ENCODE measurements at regions not wholly inside any gene's neighbourhood (a gene's known extent, or its start where the extent isn't known, plus 50 kb on each side); places are given as distances from the start of the nearest gene placed in this dataset.

- peak overlapping the region; percentile 44; the same call in 1 of the 2 replicates for H3K4me2 ChIP-seq
- H3K36me3 ChIP-seq (replicated peaks in 1 of 2; ENCODE audit: control insufficient read depth in 1 of 2, insufficient read depth in 2 of 2, low read length in 1 of 2), result no peaks in the 10 kb centered on the region
- H3K4me3 ChIP-seq (ENCODE audit: low read depth in 2 of 2, low read length in 1 of 2), result no peak overlapping the region
- H2AFZ ChIP-seq (ENCODE audit: low read depth), result peak overlapping the region; percentile 64
- H3K9me3 ChIP-seq, result no peaks in the 10 kb centered on the region
- no peaks in the 10 kb centered on the region for H4K20me1 ChIP-seq (ENCODE audit: insufficient read depth)
- no peaks in the 10 kb centered on the region for H3K79me2 ChIP-seq (ENCODE audit: insufficient read depth)
- TF ChIP-seq FOSL2 (IDR thresholded peaks at IDR 0.05; ENCODE audit: borderline replicate concordance, low read depth) (no peak), NFIC (IDR thresholded peaks at IDR 0.05; ENCODE audit: borderline replicate concordance) (no peak), SMC3 (IDR thresholded peaks at IDR 0.05; ENCODE audit: low read depth, low read length) (no peak), PBX3 (IDR thresholded peaks at IDR 0.05) (no peak), SIN3A (IDR thresholded peaks at IDR 0.05; ENCODE audit: borderline replicate concordance, low read depth, low read length) (no peak), YY1 (IDR thresholded peaks at IDR 0.05; ENCODE audit: low read depth) (no peak), POLR2AphosphoS5 (IDR thresholded peaks at IDR 0.05; ENCODE audit: low read depth, low read length) (no peak), NRF1 (IDR thresholded peaks at IDR 0.05; ENCODE audit: low read depth, low read length) (no peak), GATA2 (CRISPR knock-in tag; IDR thresholded peaks at IDR 0.05) (no peak), CHD2 (IDR thresholded peaks at IDR 0.05; ENCODE audit: low read length, partially characterized antibody) (no peak), GABPA (IDR thresholded peaks at IDR 0.05; ENCODE audit: low read depth) (no peak), RCOR1 (IDR thresholded peaks at IDR 0.05; ENCODE audit: low read length) (no peak), MXI1 (IDR thresholded peaks at IDR 0.05; ENCODE audit: low read depth, low read length) (no peak), EZH2phosphoT487 (IDR thresholded peaks at IDR 0.05; ENCODE audit: borderline replicate concordance, low read depth) (no peak), JUND (IDR thresholded peaks at IDR 0.05) (no peak), FOXM1 (IDR thresholded peaks at IDR 0.05; ENCODE audit: low read depth) (no peak)
- TF ChIP-seq, protein P1, sequence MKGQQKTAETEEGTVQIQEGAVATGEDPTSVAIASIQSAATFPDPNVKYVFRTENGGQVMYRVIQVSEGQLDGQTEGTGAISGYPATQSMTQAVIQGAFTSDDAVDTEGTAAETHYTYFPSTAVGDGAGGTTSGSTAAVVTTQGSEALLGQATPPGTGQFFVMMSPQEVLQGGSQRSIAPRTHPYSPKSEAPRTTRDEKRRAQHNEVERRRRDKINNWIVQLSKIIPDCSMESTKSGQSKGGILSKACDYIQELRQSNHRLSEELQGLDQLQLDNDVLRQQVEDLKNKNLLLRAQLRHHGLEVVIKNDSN (IDR thresholded peaks at IDR 0.05; ENCODE audit: borderline replicate concordance, low read depth), result no peak
- H3F3A ChIP-seq (replicated peaks; ENCODE audit: insufficient read depth), result peaks cover 58% of the 10 kb centered on the region
- DNase-seq, result no peak
- peak overlapping the region; percentile 55 to 98; a peak in 3 of 4 replicates for H3K27ac ChIP-seq (ENCODE audit: low read depth in 2 of 2, low read length in 1 of 2)
- H3K27me3 ChIP-seq (ENCODE audit: insufficient read depth), result no peaks in the 10 kb centered on the region
- ChIA-PET POLR2A (no interaction called here), CTCF (interaction anchor here (1.0 kb wide), 1 partner anchor 9 kb away, joined by 3 read pairs; no protein-coding TSS in a partner anchor)
- no peaks in the 10 kb centered on the region for H3K9me2 ChIP-seq
- H3K4me1 ChIP-seq (ENCODE audit: control insufficient read depth in 1 of 2, insufficient read depth in 2 of 2, low read depth in 1 of 2, low read length in 1 of 2), result peaks cover 0 to 55% of the 10 kb centered on the region in 2 experiments; a peak in 3 of 4 replicates
- H3K9ac ChIP-seq, result peak overlapping the region; percentile 75
These were observed 57.3 kb upstream of the E2F7 start for GRCh38 chr12:77122661-77123060.

DNA sequence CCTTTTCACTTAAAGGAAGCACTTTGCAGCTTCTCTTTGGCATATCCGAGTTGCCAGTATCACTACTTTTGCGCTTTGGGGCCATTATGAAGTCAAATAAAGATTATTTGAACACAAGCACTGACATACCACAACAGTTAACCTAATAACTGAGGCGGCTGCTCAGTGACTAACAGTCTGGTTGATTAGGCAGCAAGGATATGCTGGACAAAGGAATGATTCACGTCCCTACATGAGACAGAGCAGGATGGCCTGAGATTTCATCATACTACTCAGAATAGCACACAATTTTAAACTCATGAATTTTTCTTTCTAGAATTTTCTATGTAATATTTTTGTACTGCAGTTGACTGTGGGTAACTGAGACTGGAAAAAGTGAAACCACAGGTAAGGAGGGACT lies 56.9 kb upstream of the E2F7 start:
- CTCF ChIA-PET, result interaction anchor here (1.0 kb wide), 1 partner anchor 9 kb away, joined by 3 read pairs; no protein-coding TSS in a partner anchor
- Histone ChIP-seq H3K4me1 (ENCODE audit: control insufficient read depth in 1 of 2, insufficient read depth in 2 of 2, low read depth in 1 of 2, low read length in 1 of 2) (peaks cover 0 to 55% of the 10 kb centered on the region in 2 experiments; a peak in 3 of 4 replicates), H2AFZ (ENCODE audit: low read depth) (peak overlapping the region; percentile 64), H3K9me3 (no peaks in the 10 kb centered on the region), H3K9ac (peak overlapping the region; percentile 75), H3K9me2 (no peaks in the 10 kb centered on the region), H3K79me2 (ENCODE audit: insufficient read depth) (no peaks in the 10 kb centered on the region), H4K20me1 (ENCODE audit: insufficient read depth) (no peaks in the 10 kb centered on the region), H3F3A (replicated peaks; ENCODE audit: insufficient read depth) (peaks cover 58% of the 10 kb centered on the region), H3K36me3 (replicated peaks in 1 of 2; ENCODE audit: control insufficient read depth in 1 of 2, insufficient read depth in 2 of 2, low read length in 1 of 2) (no peaks in the 10 kb centered on the region), H3K4me3 (ENCODE audit: low read depth in 2 of 2, low read length in 1 of 2) (no peak overlapping the region), H3K27me3 (ENCODE audit: insufficient read depth) (no peaks in the 10 kb centered on the region), H3K4me2 (peak overlapping the region; percentile 44), H3K27ac (ENCODE audit: low read depth in 2 of 2, low read length in 1 of 2) (peak overlapping the region; percentile 55 to 98; a peak in 3 of 4 replicates)
- POLR2A ChIA-PET, result no interaction called here
- WGBS (ENCODE audit: low lambda C conversion rate), result 2% methylated on average over 4 of the region's 4 CpGs
- no peak for DNase-seq
- TF ChIP-seq FOSL2 (IDR thresholded peaks at IDR 0.05; ENCODE audit: borderline replicate concordance, low read depth), result peak; percentile 86
- TF ChIP-seq NFIC (IDR thresholded peaks at IDR 0.05; ENCODE audit: borderline replicate concordance), result peak; percentile 55
- TF ChIP-seq, protein P1 (IDR thresholded peaks at IDR 0.05; ENCODE audit: borderline replicate concordance, low read depth), result no peak
- no peak for TF ChIP-seq YY1 (IDR thresholded peaks at IDR 0.05; ENCODE audit: low read depth)
- TF ChIP-seq FOXM1 (IDR thresholded peaks at IDR 0.05; ENCODE audit: low read depth), result 0 out of 2 replicates have a peak, but pooled peaks have one; percentile 61
- TF ChIP-seq POLR2AphosphoS5 (IDR thresholded peaks at IDR 0.05; ENCODE audit: low read depth, low read length), result peak; percentile 62; the same call in 1 of the 2 replicates
- TF ChIP-seq CTCF (IDR thresholded peaks at IDR 0.05), result no peak
- no peak for TF ChIP-seq ELF1 (IDR thresholded peaks at IDR 0.05)
- TF ChIP-seq EZH2phosphoT487 (IDR thresholded peaks at IDR 0.05; ENCODE audit: borderline replicate concordance, low read depth), result no peak
- TF ChIP-seq MAX (IDR thresholded peaks at IDR 0.05; ENCODE audit: low read depth), result peak; percentile 76
- TF ChIP-seq JUND (IDR thresholded peaks at IDR 0.05), result peak; percentile 70
- TF ChIP-seq TAF1 (IDR thresholded peaks at IDR 0.05; ENCODE audit: borderline replicate concordance, low read depth, low read length), result peak; percentile 36; the same call in 1 of the 2 replicates
- peak; percentile 64; the same call in 1 of the 2 replicates for TF ChIP-seq TEAD4 (IDR thresholded peaks at IDR 0.05; ENCODE audit: borderline replicate concordance, insufficient read depth)
- no peak for TF ChIP-seq RFX5 (IDR thresholded peaks at IDR 0.05; ENCODE audit: low read length)
- TF ChIP-seq EP300 (IDR thresholded peaks at IDR 0.05; ENCODE audit: borderline replicate concordance in 1 of 2, low read depth in 1 of 2, low read length in 1 of 2), result peak in 1 of 2 experiments; percentile 88; a peak in 2 of 4 replicates
- TF ChIP-seq TCF12 (IDR thresholded peaks at IDR 0.05), result peak; percentile 85
